ENCODE measurements at regions not wholly inside any gene's neighbourhood (a gene's known extent, or its start where the extent isn't known, plus 50 kb on each side); places are given as distances from the start of the nearest gene placed in this dataset.
"Not testable (repeated sequence)": the region's sequence is repeated elsewhere in the genome, so short reads cannot be mapped to it uniquely, and the experiment has no call there.

GRCh38 chr17:15802917-15803316, 70.8 kb downstream of the TBC1D26 start:
- not testable (repeated sequence) for DNase-seq (ENCODE audit: low read depth)

GRCh38 chr17:15806825-15807224, 74.7 kb downstream of the TBC1D26 start:
- not testable (repeated sequence) for DNase-seq (ENCODE audit: low read depth)

- DNase-seq (ENCODE audit: low read depth): not testable (repeated sequence)
Measured at GRCh38 chr17:15813388-15813787, 81.3 kb downstream of the TBC1D26 start.

- not testable (repeated sequence) for DNase-seq (ENCODE audit: low read depth)
Measured at GRCh38 chr17:15814003-15814402, 81.9 kb downstream of the TBC1D26 start.

GRCh38 chr17:15817861-15818260, 85.8 kb downstream of the TBC1D26 start:
- DNase-seq (ENCODE audit: low read depth): not testable (repeated sequence)

- DNase-seq (ENCODE audit: low read depth): not testable (repeated sequence)
Measured at GRCh38 chr17:15822280-15822679, 90.2 kb downstream of the TBC1D26 start.

GRCh38 chr17:15828727-15829314, 96.7 kb downstream of the TBC1D26 start:
- DNase-seq (ENCODE audit: low read depth): peak; percentile 82

- DNase-seq (ENCODE audit: low read depth): peak; percentile 22
Measured at GRCh38 chr17:15830221-15830620, 98.1 kb downstream of the TBC1D26 start.

GRCh38 chr17:15831182-15831581, 99.1 kb downstream of the TBC1D26 start:
- peak; percentile 82 for DNase-seq (ENCODE audit: low read depth)

- not testable (repeated sequence) for DNase-seq (ENCODE audit: low read depth)
Measured at GRCh38 chr17:15832921-15833480, 100.9 kb downstream of the TBC1D26 start.

- DNase-seq (ENCODE audit: low read depth): not testable (repeated sequence)
Measured at GRCh38 chr17:15833890-15834289, 101.8 kb downstream of the TBC1D26 start.

GRCh38 chr17:15835481-15835880, 103.4 kb downstream of the TBC1D26 start:
- DNase-seq (ENCODE audit: low read depth): not testable (repeated sequence)

- not testable (repeated sequence) for DNase-seq (ENCODE audit: low read depth)
Measured at GRCh38 chr17:15836249-15836982, 104.3 kb downstream of the TBC1D26 start.

GRCh38 chr17:15836991-15837390, 104.9 kb downstream of the TBC1D26 start:
- not testable (repeated sequence) for DNase-seq (ENCODE audit: low read depth)

GRCh38 chr17:15847447-15848229, 97.3 kb upstream of the ADORA2B start:
- DNase-seq (ENCODE audit: low read depth): peak; percentile 17

- peak; percentile 82 for DNase-seq (ENCODE audit: low read depth)
Measured at GRCh38 chr17:15849054-15849453, 95.9 kb upstream of the ADORA2B start.

GRCh38 chr17:15850071-15850470, 94.9 kb upstream of the ADORA2B start:
- DNase-seq (ENCODE audit: low read depth): not testable (repeated sequence)

GRCh38 chr17:15850687-15851086, 94.2 kb upstream of the ADORA2B start:
- peak; percentile 25 for DNase-seq (ENCODE audit: low read depth)

- not testable (repeated sequence) for DNase-seq (ENCODE audit: low read depth)
Measured at GRCh38 chr17:15852863-15853262, 92.1 kb upstream of the ADORA2B start.

GRCh38 chr17:15856191-15856590, 88.7 kb upstream of the ADORA2B start:
- not testable (repeated sequence) for DNase-seq (ENCODE audit: low read depth)

GRCh38 chr17:15856745-15857144, 88.2 kb upstream of the ADORA2B start:
- DNase-seq (ENCODE audit: low read depth): not testable (repeated sequence)

- DNase-seq (ENCODE audit: low read depth): not testable (repeated sequence)
Measured at GRCh38 chr17:15858082-15858481, 86.8 kb upstream of the ADORA2B start.

All from Daoy (cell line).